GM18499 (cell line): ENCODE measurements at regions not wholly inside any gene's neighbourhood (a gene's known extent, or its start where the extent isn't known, plus 50 kb on each side); places are given as distances from the start of the nearest gene placed in this dataset.
A peak's percentile ranks its signal among the peaks of the same experiment; 100 is the strongest.

ENCODE experiments used
- ATAC-seq: cut with Tn5 transposase; IDR thresholded peaks from one replicate; pipeline ENCODE4 v1.9.1; 2021; ENCODE audit warnings: moderate number of reproducible peaks; ENCODE audit not compliant: insufficient read depth, unreplicated experiment

DNA sequence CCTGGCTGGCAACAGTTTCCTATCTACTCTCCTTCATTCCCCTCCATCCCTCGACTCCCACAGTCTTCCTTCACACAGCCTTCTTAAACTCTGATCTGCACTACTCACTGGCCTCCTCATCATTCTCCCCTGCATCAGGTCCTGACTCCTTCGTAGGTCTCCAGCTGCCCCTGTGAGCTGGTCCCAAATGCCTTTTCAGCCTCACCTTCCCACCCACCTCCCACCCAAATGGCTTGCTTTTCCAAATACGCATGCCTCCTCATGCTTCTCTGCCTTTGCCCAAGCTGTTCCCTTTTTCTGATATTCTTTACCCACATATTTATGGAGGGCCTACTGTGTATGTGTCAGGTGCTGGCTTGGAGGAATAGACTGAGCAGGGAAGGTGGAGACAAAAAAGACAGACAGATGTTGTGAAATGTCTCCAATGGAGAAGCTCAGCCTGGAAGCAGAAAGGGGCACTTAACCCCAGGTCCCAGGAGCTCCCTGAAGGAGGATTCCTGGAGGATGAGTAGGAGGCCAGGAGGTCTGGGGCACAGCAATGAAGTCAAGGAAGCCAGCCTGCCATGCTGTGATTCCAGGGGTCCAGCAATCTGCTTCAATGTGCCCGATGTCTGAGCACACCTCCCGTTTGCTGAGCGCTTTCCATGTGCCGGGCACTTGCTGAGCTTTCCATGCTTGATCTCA is 252.2 kb downstream of the SHQ1 start:
- ATAC-seq: no peak

DNA sequence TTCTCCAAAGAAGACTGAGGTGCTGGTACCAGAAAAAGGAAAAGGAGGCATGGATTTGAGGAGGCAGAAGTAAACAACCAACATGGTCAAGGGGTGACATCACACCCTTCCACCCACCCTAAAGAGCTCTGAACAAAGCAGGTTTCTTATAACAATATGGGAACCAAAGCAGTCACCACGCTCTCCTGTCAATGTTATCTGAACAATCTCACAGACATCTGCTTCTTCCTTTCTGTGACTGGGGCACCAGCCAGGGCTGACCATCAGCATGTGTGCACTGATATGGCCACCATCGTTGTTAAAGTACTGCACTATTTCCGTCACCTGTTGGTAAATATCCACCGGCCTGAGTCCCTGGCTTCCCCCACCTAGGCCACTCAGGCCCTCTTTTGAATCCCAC is 252.9 kb downstream of the SHQ1 start:
- no peak for ATAC-seq

DNA sequence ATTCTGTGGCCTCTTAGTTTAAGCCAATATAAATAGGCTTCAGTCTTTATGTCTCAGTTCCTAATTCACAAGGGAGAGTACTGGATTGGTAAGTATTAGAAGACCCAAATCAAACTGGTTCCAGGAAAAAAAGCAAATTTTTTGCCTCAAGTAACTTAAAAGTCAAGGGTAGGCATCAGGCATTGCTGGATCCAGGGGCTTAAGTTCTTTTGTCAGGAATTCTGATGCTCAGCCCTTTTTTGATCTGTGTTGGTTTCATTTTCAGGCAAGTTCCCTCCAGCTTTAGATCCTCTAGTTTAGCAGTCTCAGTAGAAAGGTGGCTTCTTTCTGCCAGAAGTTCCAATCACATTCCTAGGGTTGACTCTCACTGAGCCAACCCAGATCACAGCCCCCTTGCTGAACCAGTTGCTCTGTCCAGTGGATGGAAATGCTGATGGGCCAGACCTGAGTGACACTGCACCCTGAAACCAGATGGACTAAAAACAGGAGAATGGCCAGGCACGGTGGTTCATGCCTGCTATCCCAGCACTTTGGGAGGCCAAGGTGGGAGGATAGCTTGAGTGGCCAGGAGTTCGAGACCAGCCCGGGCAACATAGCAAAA is 253.5 kb downstream of the SHQ1 start:
- no peak for ATAC-seq

DNA sequence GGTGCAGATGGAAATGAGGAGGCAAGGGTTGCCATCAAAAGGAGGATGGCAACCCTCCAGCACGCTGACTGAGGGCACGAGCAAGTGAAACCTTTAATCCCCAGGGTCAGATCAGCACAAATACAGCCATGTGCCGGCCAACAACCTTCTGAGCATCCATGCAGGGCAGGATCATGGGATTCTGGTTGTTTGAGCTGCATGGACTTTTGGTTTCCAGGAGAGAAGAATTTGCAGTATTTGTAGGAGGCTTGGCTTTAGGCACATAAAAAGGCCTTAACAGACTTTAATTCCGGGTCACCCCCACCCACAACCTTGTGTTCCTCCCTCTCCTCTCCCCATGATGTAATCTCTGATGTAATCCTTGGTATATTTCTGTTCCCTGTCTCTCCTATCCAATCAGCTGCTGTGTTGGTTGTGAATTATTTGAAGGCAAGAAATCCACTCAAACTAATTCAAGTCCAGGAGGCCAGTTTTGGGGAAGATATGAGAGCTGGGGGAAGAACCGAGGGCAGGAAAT is 254.3 kb downstream of the SHQ1 start:
- ATAC-seq: no peak

DNA sequence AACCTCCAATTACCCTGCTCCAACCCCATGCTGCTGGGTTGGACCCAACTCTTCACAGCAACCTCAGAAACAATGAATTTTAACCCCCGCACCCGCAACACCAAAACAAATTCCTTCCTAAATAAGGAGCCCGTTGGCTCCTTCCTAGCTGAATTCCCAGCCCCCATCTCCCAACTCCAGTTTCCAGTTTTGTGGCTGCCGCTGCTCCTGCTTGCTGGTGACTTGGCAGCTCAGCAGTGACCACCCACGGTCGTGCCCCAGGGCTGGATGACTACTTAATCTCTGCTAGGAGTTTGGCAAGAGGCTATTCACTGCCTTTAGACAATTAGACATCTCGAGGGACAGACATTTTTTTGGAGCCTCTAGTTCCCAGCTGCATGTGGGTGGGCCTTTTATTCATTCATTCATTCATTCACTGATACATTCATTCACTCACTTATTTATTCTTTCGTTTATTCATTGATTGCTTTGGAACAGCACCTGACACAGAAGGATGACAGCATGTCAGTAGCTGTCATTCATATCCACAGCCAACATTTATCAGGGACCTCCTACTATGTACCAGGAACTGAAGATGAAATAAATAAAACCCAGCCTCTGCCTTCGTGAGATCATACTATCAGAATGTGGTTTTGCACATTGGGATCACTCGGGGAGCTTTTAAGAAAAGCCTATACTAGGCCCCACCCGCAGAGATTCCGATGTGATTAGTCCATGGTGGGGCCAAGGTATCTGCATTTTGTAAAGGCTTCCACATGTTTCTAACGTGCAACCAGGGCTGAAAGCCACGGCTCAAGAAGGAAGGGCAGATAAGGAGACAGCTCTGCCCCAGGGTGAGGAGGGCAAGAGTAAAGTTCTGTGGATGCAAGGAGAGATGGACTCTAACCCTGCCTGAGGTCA is 256.5 kb downstream of the SHQ1 start:
- no peak for ATAC-seq

DNA sequence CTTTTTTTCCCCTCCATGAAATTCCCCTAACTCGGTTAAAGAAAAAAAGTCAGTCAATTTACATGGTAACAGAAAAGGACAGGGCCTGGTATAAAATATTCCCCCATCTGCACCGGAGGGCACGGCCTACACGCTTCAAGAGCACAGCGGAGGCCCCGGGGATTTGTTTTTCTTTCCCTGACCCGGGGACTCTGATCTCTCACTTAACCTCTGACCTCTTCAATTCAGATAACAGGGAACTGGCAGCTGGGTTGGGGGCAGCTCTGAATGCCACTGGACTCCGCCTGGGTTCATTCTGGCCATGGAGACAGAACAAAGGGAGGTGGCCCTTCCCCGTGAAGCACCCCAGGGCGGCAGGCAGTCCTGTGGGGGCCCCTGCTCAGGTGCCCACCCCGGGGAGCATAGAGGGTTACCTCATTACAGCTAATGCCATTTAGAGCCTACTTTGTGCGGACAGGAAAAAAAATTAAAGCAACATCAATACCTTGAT is 257.5 kb downstream of the SHQ1 start:
- ATAC-seq: no peak

DNA sequence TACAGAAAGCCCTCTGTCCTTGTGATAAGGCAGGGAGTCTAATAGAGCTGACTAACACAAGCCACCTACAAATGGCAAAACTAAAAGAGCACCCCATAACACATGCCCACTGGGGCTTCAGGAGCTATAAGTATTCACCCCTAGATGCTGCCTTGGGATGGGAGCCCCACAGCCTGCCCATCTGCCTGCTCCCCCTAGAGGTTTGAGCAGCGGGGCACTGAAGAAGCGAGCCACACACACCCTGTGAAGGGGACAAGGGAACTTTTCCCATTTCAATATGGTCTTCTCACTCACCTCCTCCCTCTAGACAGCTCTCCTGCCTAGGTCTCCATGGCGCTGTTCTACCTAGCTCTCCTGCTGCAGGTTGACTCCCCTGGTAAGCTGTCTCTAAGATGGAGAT is 261.0 kb downstream of the SHQ1 start:
- no peak for ATAC-seq

DNA sequence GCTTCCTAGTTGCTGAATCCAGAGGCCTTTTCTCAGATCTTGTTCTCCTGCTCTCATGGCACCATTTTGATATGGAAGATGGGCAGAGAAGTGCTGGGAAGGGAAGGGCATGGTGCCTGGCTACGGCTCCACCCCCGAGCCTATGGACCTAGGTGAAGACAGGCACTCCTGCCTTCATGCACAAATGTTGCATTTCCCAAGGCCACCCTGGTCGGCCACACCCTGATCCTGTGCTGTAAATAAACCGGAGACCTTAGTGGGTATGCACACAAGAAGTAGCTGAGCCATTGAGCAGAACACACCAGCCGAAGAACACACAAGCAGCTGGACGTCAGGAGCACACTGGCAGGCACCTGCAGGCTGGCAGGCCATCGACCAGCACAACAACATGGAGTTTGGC is 261.6 kb downstream of the SHQ1 start:
- ATAC-seq: no peak

DNA sequence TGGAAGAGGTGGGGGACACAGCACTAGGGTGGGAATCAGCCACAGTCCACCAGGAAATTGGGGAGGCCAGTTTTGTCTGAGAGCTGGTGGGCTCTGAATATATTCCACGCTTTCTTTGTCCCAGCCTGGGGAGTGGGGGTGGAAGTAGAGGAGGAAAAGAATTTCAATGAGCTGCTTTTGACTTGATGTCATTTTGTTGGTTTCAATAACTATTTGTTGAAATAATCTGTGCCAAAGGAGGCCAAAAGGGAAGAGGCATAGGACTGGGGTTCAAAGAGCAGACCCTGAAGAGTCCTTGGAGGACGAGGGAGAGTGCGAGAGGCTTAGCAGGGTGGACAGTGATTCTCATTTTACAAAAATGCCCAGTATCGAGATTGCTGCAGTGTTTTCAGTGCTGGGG is 262.3 kb downstream of the SHQ1 start:
- no peak for ATAC-seq

DNA sequence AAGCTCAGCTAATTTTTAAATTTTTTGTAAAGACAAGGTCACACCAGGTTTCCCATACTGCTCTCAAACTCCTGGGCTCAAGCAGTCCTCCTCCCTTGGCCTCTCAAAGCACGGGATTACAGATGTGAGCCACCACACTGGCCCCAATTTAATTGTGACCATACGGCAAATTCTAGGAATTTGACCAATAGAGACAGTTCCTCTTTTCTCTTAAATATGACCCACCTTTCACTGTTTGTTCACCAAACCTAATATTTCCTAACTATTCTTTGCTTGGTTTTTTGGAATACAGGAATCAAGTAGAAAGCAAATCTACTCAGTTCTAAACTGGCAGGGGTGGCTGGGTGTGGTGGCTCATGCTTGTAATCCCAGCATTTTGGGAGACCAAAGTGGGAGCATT is 264.0 kb downstream of the SHQ1 start:
- no peak for ATAC-seq

DNA sequence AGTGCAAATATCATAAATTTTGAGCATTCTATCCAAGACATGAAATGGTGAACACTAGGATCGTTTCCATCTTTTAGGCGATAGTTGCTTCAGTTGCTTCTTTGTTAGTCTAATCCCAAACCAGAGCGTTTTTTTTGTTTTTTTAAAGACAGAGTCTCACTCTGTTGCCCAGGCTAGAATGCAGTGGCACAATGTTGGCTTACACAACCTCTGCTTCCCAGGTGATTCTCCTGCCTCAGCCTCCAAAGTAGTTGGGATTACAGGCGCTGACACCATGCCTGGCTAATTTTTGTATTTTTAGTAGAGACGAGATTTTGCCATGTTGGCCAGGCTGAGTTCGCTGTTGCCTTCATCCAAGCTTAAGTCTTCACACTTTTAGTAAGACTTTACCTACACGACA is 265.3 kb downstream of the SHQ1 start:
- no peak for ATAC-seq

DNA sequence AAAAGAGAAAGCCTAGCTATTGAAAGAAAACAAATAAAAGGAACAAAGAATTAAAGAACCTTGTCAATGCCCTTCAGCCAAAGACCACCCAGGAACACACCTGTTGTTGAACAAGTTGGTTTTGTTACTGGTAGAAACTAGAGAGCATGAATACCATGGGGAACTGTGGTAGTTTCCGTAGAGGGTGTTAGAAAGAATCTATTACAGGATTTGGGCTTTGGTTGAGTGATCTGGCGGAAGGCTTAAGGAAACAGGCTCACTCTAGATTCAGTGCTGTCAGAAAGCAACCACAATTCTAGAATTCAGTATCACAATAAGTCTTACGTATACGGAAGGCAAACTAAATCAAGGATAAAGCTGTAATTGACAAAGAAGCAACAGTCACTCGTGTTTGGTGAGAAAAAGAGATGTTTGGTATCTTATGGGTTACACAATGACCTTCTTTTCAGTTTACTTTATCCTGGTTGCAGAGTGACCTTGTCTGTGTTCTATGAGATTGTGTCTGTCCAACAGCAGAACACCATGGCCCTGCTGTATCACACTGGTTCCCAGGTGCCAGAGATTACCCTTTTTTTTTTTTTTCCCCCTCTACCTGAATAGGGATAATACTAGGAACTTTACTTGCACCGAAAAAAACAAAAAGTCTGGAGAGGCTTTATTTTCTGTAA is 265.9 kb downstream of the SHQ1 start:
- ATAC-seq: peak; percentile 90

DNA sequence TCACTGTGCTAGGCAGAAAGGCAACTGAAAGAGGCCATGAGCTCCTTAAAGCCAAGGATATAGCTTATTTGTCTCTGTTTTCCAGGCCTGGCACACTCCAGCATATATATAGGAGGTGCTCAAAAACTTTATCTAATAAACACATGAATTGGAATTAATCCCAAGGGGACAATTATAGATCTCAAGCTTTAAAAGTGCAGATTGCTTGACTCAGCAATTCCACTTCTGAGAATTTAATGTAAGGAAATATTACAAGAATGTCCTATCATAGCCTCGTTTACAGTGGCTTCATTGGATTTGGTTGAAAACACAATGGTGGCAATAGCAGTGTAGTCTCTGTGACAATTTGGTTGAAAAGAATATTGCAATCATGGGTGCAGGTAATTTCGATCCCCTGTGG is 267.3 kb downstream of the SHQ1 start:
- ATAC-seq: no peak

DNA sequence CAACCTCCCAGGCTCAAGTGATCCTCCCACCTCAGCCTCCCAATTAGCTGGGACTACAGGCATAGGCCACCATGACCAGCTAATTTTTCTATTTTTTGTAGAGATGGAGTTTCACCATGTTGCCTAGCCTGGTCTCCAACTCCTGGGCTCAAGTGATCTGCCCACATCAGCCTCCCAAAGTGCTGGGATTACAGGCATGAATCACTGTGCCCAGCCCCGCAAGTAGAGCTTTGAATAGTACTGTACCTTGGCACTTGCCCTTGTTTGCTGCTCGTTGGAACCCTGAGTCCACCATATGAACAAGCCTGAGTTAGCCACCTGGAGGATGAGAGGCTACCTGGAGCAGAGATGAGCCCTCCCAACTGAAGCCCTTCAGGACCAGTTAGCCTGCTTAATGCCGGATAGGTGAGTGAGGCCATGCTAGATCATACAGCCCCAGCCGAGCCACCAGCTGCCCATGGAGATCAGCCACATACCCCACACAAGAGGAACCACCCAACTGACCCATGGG is 267.9 kb downstream of the SHQ1 start:
- no peak for ATAC-seq

DNA sequence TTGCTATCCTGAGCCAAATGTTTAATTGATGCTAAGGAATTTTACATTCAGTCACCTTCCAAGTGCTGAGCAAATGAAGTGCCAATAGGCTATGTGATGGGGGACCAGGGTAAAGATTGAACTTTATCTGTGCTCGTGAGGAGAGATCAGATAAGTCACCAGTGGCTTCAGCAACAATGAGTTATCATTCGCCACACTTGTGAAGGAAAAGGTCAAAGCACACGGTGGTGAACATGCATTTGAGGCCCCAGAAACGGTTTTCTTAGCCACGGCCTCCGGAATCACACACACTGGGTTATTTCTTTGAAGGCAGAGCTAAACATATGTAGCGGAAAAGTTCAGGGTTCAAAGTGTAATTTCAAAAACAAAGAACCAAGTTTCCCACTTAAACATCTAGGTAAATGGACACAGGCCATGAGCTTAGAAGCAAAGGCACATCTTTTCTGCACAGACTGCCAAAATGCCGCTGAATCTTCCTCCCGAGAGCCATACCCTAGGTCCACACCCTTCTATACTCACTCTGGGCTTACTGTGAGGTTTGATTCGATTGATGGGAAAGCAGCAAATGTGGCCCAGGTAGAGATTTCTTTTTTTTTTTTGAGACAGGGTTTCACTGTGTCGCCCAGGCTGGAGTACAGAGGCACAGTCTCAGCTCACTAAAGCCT is 268.5 kb downstream of the SHQ1 start:
- no peak for ATAC-seq

DNA sequence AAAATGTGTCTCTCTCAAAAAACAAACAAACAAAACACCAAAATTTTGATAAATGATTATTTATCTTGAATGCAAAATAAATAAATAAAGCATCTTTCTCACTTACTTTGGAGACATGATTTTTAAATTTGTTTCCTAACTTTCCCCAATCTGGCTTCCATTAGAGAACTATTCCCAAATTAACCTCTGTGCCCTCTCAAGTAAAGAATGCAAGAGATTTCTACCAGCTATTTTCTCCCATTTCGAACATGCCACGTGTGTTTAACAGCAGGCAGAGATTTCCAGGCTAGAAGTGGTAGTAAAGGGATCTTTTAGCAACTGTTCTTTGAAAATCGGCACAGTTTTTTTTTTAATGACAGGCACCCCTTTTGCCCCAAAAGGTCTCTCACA is 269.1 kb downstream of the SHQ1 start:
- no peak for ATAC-seq

DNA sequence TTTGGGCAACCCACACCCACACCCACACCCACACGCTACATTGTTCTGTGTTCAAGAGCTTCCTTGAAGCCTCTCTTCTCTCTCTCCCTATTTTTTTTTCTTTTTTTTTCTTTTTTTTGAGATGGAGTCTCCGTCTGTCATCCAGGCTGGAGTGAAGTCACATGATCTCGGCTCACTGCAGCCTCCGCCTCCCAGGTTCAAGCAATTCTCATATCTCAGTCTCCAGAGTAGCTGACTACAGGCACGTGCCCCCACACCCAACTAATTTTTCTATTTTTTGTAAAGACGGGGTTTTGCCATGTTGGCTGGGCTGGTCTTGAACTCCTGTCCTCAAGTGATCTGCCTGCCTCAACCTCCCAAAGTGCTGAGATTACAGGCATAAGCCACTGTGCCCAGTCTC is 271.1 kb downstream of the SHQ1 start:
- ATAC-seq: no peak

DNA sequence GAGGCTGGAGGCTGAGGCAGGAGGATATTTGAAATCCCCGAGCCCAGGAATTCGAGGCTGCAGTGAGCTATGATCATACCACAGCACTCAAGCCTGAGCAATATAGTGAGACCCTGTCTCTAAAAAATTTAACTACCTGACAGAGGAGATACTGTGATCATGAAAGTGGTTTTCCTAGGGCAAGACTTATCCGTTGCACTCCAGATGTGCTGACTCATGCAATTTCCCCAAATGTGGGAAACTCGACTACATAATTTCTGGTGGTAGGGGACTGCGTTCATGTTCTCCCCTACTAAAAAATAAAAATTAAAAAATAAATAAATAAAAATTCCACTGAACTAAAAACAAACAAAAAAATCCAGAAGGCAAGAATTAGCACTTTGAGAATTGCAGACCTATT is 271.7 kb downstream of the SHQ1 start:
- ATAC-seq: no peak

DNA sequence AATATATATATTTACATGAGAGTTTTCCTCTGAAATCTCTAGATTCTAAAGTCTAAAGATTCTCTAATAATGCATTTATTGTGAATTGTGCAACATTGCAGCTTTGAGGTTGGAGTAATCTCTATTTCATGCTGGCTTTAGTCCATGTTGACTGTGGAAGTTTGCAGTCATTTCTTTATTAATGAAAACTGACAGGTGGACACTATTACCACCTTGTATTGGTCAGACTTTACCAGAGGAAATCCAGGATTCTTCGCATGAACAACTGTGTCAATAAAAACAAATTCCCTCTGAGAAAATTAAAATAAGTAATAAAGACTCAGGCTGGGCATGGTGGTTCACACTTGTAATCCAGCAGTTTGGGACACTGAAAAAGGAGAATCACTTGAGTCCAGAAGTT is 274.1 kb downstream of the SHQ1 start:
- ATAC-seq: no peak

DNA sequence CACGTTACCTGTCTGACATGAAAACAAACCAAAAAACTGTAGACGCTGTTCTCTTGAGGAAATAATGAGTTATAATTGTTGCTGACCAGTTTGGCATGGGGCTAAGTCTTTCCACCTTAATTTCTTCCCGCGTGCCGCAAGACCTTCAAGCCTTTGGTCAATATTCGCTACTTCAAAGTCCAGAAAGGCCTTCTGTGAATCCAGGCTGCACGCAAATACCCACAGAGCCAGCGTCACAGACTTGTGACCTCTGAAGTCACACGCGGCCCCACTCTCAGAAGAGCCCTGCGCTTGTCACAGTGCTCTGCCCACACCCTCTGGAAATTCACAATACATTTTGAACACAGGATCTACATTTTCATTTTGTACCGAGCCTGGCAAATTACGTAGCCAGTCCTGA is 275.2 kb downstream of the SHQ1 start:
- no peak for ATAC-seq
